GM18870 (cell line): ENCODE measurements at regions not wholly inside any gene's neighbourhood (a gene's known extent, or its start where the extent isn't known, plus 50 kb on each side); places are given as distances from the start of the nearest gene placed in this dataset.

Experiments
- ATAC-seq: cut with Tn5 transposase; IDR thresholded peaks from one replicate; pipeline ENCODE4 v1.9.1; 2021; ENCODE audit warnings: moderate library complexity; ENCODE audit not compliant: unreplicated experiment

- peak; percentile 99 for ATAC-seq
These were observed 120.9 kb downstream of the SAMMSON start for GRCh38 chr3:70120357-70120966.

- no peak for ATAC-seq
These were observed 127.7 kb downstream of the SAMMSON start for GRCh38 chr3:70127192-70127591.

- ATAC-seq: no peak
These were observed 137.8 kb downstream of the SAMMSON start for GRCh38 chr3:70137366-70137765.

- ATAC-seq: no peak
These were observed 139.1 kb downstream of the SAMMSON start for GRCh38 chr3:70138606-70139005.
